HEK293 (cell line): ENCODE measurements at regions not wholly inside any gene's neighbourhood (a gene's known extent, or its start where the extent isn't known, plus 50 kb on each side); places are given as distances from the start of the nearest gene placed in this dataset.
A peak's percentile ranks its signal among the peaks of the same experiment; 100 is the strongest.

Experiments used
- CTCF ChIA-PET: fragments of 350-600 bp; formaldehyde crosslinking; extraction: SDS; loops from one replicate; lab custom pipeline; 2021; ENCODE audit warnings: antibody characterized with exemption; lab: Yijun Ruan, JAX
- POLR2A ChIA-PET: fragments of 300-600 bp; formaldehyde crosslinking; extraction: SDS; loops from one replicate; lab custom pipeline; 2020; ENCODE audit warnings: antibody characterized with exemption, inconsistent platforms; lab: Yijun Ruan, JAX
- H3K27ac ChIP-seq: fragments of 200-500 bp; sonication (Bioruptor generic); 2 replicates; pipeline ENCODE4 v1.5.1; 2014; ENCODE audit warnings: low read depth, low read length, control low read depth, inconsistent platforms; ENCODE audit errors: extremely low read depth
- H3K36me3 ChIP-seq, 2 experiments: fragments of 200-500 bp in 1 of 2; sonication (Bioruptor generic) in 1 of 2; 1 replicate in 1 of 2; 2 replicates in 1 of 2; pipeline ENCODE4 v1.5.1; 2014 to 2017; ENCODE audit warnings: inconsistent platforms in 2 of 2, low read length in 2 of 2; ENCODE audit not compliant: control insufficient read depth in 2 of 2, insufficient read depth in 1 of 2
- H3K4me1 ChIP-seq: fragments of 200-500 bp; sonication (Bioruptor generic); 2 replicates; pipeline ENCODE4 v1.5.1; 2014; ENCODE audit warnings: mild to moderate bottlenecking, low read length, inconsistent platforms; ENCODE audit not compliant: control insufficient read depth, insufficient read depth
- H3K4me3 ChIP-seq: 2 replicates; pipeline ENCODE4 v1.5.1; 2011; ENCODE audit warnings: low read depth, mild to moderate bottlenecking, control low read depth, low read length, moderate library complexity
- H3K9me3 ChIP-seq: fragments of 200-500 bp; sonication (Bioruptor generic); 2 replicates; pipeline ENCODE4 v1.5.1; 2014; ENCODE audit warnings: low read depth, low read length, inconsistent platforms; ENCODE audit not compliant: control insufficient read depth, insufficient read depth
- BCL11B ChIP-seq: fragments of 450-650 bp; formaldehyde crosslinking; IDR thresholded peaks from 2 replicates; pipeline ENCODE4 v1.5.1; 2016; ENCODE audit warnings: low read depth, missing biosample characterization, missing genetic modification characterization
- EGR2 ChIP-seq: fragments of 450-650 bp; formaldehyde crosslinking; IDR thresholded peaks from 2 replicates; pipeline ENCODE4 v1.5.1; 2016; ENCODE audit warnings: low read depth, missing biosample characterization, missing genetic modification characterization
- GFI1B ChIP-seq: fragments of 450-650 bp; formaldehyde crosslinking; IDR thresholded peaks from 2 replicates; pipeline ENCODE4 v1.5.1; 2016; ENCODE audit warnings: missing biosample characterization, missing genetic modification characterization
- HOXA7 ChIP-seq: sonication (generic); formaldehyde crosslinking; IDR thresholded peaks from 2 replicates; pipeline ENCODE4 v1.8.1; 2022; ENCODE audit warnings: missing genetic modification reagents, borderline replicate concordance
- HOXC10 ChIP-seq: sonication (generic); formaldehyde crosslinking; IDR thresholded peaks from 2 replicates; pipeline ENCODE4 v1.8.1; 2023; ENCODE audit warnings: mild to moderate bottlenecking, missing genetic modification reagents
- KLF1 ChIP-seq: fragments of 450-650 bp; formaldehyde crosslinking; IDR thresholded peaks from 2 replicates; pipeline ENCODE4 v1.5.1; 2016; ENCODE audit warnings: missing biosample characterization, missing genetic modification characterization
- OSR2 ChIP-seq: fragments of 450-650 bp; formaldehyde crosslinking; IDR thresholded peaks from 2 replicates; pipeline ENCODE4 v1.5.1; 2016; ENCODE audit warnings: missing biosample characterization, missing genetic modification characterization
- SALL2 ChIP-seq: fragments of 450-650 bp; formaldehyde crosslinking; IDR thresholded peaks from 2 replicates; pipeline ENCODE4 v1.5.0; 2017; ENCODE audit warnings: missing biosample characterization, mild to moderate bottlenecking, missing genetic modification characterization, borderline replicate concordance
- TRIM28 ChIP-seq: IDR thresholded peaks from 2 replicates; pipeline ENCODE4 v1.6.1; 2011; ENCODE audit warnings: low read length, control low read depth, borderline replicate concordance
- ZBTB1 ChIP-seq: fragments of 450-650 bp; formaldehyde crosslinking; IDR thresholded peaks from 2 replicates; pipeline ENCODE4 v1.5.1; 2016; ENCODE audit warnings: missing biosample characterization, missing genetic modification characterization
- ZBTB17 ChIP-seq: fragments of 450-650 bp; formaldehyde crosslinking; IDR thresholded peaks from 2 replicates; pipeline ENCODE4 v1.5.1; 2016; ENCODE audit warnings: missing biosample characterization, missing genetic modification characterization
- ZBTB48 ChIP-seq: fragments of 450-650 bp; formaldehyde crosslinking; IDR thresholded peaks from 2 replicates; pipeline ENCODE4 v1.5.1; 2016; ENCODE audit warnings: missing biosample characterization, missing genetic modification characterization
- ZBTB7A ChIP-seq: fragments of 450-650 bp; formaldehyde crosslinking; IDR thresholded peaks from 2 replicates; pipeline ENCODE4 v1.5.1; 2016; ENCODE audit warnings: low read depth, missing biosample characterization, missing genetic modification characterization
- ZNF10 ChIP-seq: fragments of 450-650 bp; formaldehyde crosslinking; IDR thresholded peaks from 2 replicates; pipeline ENCODE4 v1.5.1; 2017; ENCODE audit warnings: missing biosample characterization, missing genetic modification characterization
- ZNF146 ChIP-seq: fragments of 450-650 bp; formaldehyde crosslinking; IDR thresholded peaks from 2 replicates; pipeline ENCODE4 v1.5.1; 2016; ENCODE audit warnings: missing biosample characterization, missing genetic modification characterization
- ZNF157 ChIP-seq: fragments of 450-650 bp; formaldehyde crosslinking; IDR thresholded peaks from 2 replicates; pipeline ENCODE4 v1.5.1; 2016; ENCODE audit warnings: missing biosample characterization, missing genetic modification characterization
- ZNF2 ChIP-seq: fragments of 450-650 bp; formaldehyde crosslinking; IDR thresholded peaks from 2 replicates; pipeline ENCODE4 v1.5.1; 2016; ENCODE audit warnings: missing biosample characterization, missing genetic modification characterization
- ZNF335 ChIP-seq: fragments of 450-650 bp; formaldehyde crosslinking; conservative IDR thresholded peaks from 2 replicates; pipeline ENCODE4 v1.5.1; 2016; ENCODE audit warnings: missing biosample characterization, missing genetic modification characterization
- ZNF48 ChIP-seq: fragments of 450-650 bp; formaldehyde crosslinking; IDR thresholded peaks from 2 replicates; pipeline ENCODE4 v1.5.1; 2016; ENCODE audit warnings: missing biosample characterization, missing genetic modification characterization
- ZNF529 ChIP-seq: fragments of 450-650 bp; formaldehyde crosslinking; IDR thresholded peaks from 2 replicates; pipeline ENCODE4 v1.5.1; 2017; ENCODE audit warnings: missing genetic modification characterization, missing biosample characterization; ENCODE audit not compliant: insufficient replicate concordance
- ZNF776 ChIP-seq: fragments of 450-650 bp; formaldehyde crosslinking; IDR thresholded peaks from 2 replicates; pipeline ENCODE4 v1.5.0; 2017; ENCODE audit warnings: missing biosample characterization, missing genetic modification characterization, borderline replicate concordance
- ZNF792 ChIP-seq: fragments of 450-650 bp; formaldehyde crosslinking; IDR thresholded peaks from 2 replicates; pipeline ENCODE4 v1.5.1; 2016; ENCODE audit warnings: missing biosample characterization, missing genetic modification characterization
- TF ChIP-seq, protein P1 (sequence below): fragments of 450-650 bp; formaldehyde crosslinking; IDR thresholded peaks from 2 replicates; pipeline ENCODE4 v1.5.1; 2016; ENCODE audit warnings: missing biosample characterization, missing genetic modification characterization
- TF ChIP-seq, protein P2 (sequence below): IDR thresholded peaks from 2 replicates; pipeline ENCODE4 v1.6.1; 2011; ENCODE audit warnings: mild to moderate bottlenecking, low read depth, low read length, borderline replicate concordance
- TF ChIP-seq, protein P3 (sequence below): fragments of 450-650 bp; formaldehyde crosslinking; IDR thresholded peaks from 2 replicates; pipeline ENCODE4 v1.5.1; 2016; ENCODE audit warnings: missing biosample characterization, missing genetic modification characterization
- TF ChIP-seq, protein P4 (sequence below): fragments of 450-650 bp; formaldehyde crosslinking; IDR thresholded peaks from 2 replicates; pipeline ENCODE4; 2016; ENCODE audit warnings: missing biosample characterization, missing genetic modification characterization

DNA sequence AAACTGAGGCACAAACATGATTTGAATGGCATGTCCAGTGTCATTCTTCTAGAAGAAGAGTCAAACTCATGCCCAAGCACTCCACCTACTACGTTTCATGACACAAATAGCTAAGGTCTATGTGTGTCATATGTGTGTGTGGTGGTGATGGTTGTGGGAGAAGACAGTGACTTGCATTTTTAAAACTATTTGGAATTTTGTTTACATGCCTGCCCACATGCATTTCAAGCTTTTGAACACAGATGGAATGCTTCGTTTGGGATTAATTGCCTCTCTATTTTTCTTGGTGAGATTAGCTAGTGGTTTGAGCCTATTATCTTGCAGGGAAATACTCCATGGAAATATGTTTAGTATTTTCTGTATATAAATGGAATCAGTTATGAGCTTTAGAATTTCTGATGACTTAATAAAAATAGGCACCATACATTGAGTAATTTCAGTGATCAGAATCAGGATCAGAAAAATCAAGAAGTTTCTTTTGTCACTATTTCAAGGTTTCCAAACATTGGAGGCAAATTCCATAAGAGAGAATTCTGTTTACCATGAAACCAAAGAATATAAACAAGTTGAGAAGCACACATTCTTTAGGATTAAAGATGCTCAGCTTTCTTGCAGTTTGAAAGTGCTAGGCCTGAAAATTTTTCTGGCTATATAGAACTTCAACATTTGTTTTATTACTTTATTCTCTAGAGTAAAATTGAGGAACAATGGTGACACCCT, 260.3 kb upstream of the SEMA6A start:
- no peaks in the 10 kb centered on the region for H3K4me1 ChIP-seq
- H3K9me3 ChIP-seq, result no peaks in the 10 kb centered on the region
- no peak overlapping the region for H3K4me3 ChIP-seq
- CTCF ChIA-PET, result no interaction called here
- H3K36me3 ChIP-seq, result no peaks in the 10 kb centered on the region
- POLR2A ChIA-PET, result no interaction called here
- H3K27ac ChIP-seq, result no peak overlapping the region
- no peak for TF ChIP-seq SALL2 (tag by site-specific recombination)
- no peak for TF ChIP-seq ZNF792
- TF ChIP-seq GFI1B (tag by site-specific recombination), result no peak
- no peak for TF ChIP-seq EGR2 (tag by site-specific recombination)
- no peak for TF ChIP-seq ZBTB48
- TF ChIP-seq ZNF2 (tag by site-specific recombination), result no peak
- TF ChIP-seq ZNF157 (tag by site-specific recombination), result no peak
- no peak for TF ChIP-seq ZNF10 (tag by site-specific recombination)
- TF ChIP-seq ZBTB7A (tag by site-specific recombination), result no peak
- TF ChIP-seq TRIM28, result no peak
- TF ChIP-seq ZBTB1 (tag by site-specific recombination), result no peak
- TF ChIP-seq HOXA7, result no peak
- TF ChIP-seq, protein P1, sequence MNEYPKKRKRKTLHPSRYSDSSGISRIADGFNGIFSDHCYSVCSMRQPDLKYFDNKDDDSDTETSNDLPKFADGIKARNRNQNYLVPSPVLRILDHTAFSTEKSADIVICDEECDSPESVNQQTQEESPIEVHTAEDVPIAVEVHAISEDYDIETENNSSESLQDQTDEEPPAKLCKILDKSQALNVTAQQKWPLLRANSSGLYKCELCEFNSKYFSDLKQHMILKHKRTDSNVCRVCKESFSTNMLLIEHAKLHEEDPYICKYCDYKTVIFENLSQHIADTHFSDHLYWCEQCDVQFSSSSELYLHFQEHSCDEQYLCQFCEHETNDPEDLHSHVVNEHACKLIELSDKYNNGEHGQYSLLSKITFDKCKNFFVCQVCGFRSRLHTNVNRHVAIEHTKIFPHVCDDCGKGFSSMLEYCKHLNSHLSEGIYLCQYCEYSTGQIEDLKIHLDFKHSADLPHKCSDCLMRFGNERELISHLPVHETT, result no peak

DNA sequence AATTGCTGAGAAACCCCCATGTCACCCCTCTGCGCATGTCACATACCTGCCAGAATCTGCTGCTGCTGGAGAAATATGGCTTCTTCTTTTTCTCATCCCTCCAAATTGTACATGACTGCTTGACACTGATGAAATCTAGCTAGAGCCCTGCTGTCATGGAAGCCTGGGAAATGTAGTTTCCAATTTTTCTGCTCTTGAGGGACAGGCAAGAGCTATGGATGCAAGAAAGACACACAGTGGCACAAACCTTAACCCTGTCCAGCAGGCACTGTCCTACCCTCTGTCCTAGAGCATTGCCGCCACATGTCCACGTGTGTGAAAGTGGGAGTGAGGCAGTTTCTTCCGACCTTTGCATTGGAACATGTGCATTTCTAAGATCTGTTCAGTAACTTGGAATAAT, 255.5 kb upstream of the SEMA6A start:
- ChIA-PET POLR2A (no interaction called here), CTCF (interaction anchor here (0.6 kb wide), 1 partner anchor 178 kb away, joined by 5 read pairs; no protein-coding TSS in a partner anchor)
- Histone ChIP-seq H3K9me3 (no peaks in the 10 kb centered on the region), H3K36me3 (no peaks in the 10 kb centered on the region), H3K27ac (no peak overlapping the region), H3K4me1 (no peaks in the 10 kb centered on the region), H3K4me3 (no peak overlapping the region)
- no peak for TF ChIP-seq ZNF335 (tag by site-specific recombination)
- TF ChIP-seq ZNF157 (tag by site-specific recombination), result no peak
- TF ChIP-seq, protein P2, sequence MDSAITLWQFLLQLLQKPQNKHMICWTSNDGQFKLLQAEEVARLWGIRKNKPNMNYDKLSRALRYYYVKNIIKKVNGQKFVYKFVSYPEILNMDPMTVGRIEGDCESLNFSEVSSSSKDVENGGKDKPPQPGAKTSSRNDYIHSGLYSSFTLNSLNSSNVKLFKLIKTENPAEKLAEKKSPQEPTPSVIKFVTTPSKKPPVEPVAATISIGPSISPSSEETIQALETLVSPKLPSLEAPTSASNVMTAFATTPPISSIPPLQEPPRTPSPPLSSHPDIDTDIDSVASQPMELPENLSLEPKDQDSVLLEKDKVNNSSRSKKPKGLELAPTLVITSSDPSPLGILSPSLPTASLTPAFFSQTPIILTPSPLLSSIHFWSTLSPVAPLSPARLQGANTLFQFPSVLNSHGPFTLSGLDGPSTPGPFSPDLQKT, result no peak
- TF ChIP-seq ZNF529, result no peak
- no peak for TF ChIP-seq HOXC10
- peak; percentile 55; the same call in 1 of the 2 replicates for TF ChIP-seq ZBTB17 (tag by site-specific recombination)

DNA sequence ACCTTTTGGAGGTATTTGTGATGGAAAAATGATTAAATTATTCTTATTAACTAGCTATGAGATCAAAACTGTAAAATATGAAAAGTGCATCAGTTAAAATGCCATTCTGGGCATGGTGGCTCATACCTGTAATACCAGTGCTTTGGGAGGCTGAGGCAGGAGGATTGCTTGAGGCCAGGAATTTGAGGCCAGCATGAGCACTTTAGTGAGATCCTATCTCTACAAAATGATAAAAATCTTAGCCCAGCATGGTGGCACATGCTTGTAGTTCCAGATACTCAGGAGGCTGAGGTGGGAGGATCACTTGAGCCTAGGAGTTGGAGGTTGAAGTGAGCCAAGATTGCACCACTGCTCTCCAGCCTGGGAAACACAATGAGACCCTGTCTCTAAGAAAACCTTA, 252.5 kb upstream of the SEMA6A start:
- Histone ChIP-seq H3K27ac (no peak overlapping the region), H3K4me3 (no peak overlapping the region), H3K4me1 (no peaks in the 10 kb centered on the region), H3K36me3 (no peaks in the 10 kb centered on the region), H3K9me3 (no peaks in the 10 kb centered on the region)
- ChIA-PET CTCF (no interaction called here), POLR2A (no interaction called here)
- TF ChIP-seq ZNF146, result no peak
- no peak for TF ChIP-seq ZBTB48
- TF ChIP-seq EGR2 (tag by site-specific recombination), result no peak
- TF ChIP-seq, protein P3, sequence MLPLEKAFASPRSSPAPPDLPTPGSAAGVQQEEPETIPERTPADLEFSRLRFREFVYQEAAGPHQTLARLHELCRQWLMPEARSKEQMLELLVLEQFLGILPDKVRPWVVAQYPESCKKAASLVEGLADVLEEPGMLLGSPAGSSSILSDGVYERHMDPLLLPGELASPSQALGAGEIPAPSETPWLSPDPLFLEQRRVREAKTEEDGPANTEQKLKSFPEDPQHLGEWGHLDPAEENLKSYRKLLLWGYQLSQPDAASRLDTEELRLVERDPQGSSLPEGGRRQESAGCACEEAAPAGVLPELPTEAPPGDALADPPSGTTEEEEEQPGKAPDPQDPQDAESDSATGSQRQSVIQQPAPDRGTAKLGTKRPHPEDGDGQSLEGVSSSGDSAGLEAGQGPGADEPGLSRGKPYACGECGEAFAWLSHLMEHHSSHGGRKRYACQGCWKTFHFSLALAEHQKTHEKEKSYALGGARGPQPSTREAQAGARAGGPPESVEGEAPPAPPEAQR (tag by site-specific recombination), result no peak
- no peak for TF ChIP-seq ZNF776 (tag by site-specific recombination)
- no peak for TF ChIP-seq ZBTB7A (tag by site-specific recombination)
- no peak for TF ChIP-seq BCL11B
- TF ChIP-seq KLF1 (tag by site-specific recombination), result no peak
- TF ChIP-seq OSR2 (tag by site-specific recombination), result no peak
- TF ChIP-seq, protein P4, sequence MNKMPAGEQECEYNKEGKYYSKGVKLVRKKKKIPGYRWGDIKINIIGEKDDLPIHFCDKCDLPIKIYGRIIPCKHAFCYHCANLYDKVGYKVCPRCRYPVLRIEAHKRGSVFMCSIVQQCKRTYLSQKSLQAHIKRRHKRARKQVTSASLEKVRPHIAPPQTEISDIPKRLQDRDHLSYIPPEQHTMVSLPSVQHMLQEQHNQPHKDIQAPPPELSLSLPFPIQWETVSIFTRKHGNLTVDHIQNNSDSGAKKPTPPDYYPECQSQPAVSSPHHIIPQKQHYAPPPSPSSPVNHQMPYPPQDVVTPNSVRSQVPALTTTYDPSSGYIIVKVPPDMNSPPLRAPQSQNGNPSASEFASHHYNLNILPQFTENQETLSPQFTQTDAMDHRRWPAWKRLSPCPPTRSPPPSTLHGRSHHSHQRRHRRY, result no peak
- no peak for TF ChIP-seq ZNF48 (tag by site-specific recombination)
